HG03565 (cell line): ENCODE measurements at regions not wholly inside any gene's neighbourhood (a gene's known extent, or its start where the extent isn't known, plus 50 kb on each side); places are given as distances from the start of the nearest gene placed in this dataset.

Source experiments
- ATAC-seq: cut with Tn5 transposase; IDR thresholded peaks from one replicate; pipeline ENCODE4 v1.9.1; 2021; ENCODE audit warnings: mild to moderate bottlenecking, moderate library complexity; ENCODE audit not compliant: unreplicated experiment

- ATAC-seq = no peak
These were observed 212.4 kb upstream of the STK17B start for GRCh38 chr2:196383799-196384198.

DNA sequence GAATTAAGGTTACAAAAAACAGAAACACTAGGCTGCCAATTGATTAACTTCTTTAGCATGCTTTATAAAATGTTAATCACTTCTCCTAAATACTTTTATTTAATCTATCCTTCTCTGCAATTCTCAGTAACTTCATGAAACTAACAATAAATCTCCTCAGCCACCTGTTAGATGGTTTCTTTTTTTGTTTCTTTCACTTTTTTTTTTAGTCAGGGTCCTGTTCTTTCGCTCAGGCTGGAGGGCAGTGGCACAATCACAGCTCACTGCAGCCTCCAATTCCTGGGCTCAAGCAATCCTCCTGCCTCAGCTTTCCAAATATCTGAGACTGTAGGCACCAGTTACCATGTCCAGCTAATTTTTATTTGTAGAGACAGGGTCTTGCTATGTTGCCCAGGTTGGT is 213.4 kb upstream of the STK17B start:
- no peak for ATAC-seq

DNA sequence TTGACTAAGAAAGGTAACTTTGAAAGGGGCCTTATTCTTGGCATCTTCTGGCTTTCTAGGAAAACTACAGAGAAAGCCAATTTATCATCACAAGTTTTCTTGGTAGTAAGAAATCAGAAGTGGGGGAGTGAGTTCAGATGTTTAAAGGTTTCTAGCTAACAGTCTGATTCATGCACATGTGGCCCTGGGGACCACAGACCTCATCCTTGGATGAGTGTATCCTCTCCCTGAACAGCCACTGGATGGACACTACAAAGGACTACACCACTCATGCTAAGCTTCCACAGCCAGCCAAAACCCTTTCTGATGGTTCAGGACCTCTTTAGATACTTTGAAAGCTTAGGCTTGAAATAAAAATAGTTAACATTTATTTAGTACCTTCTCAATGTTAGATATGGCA is 218.3 kb upstream of the STK17B start:
- no peak for ATAC-seq

- no peak for ATAC-seq
These were observed 219.1 kb upstream of the STK17B start for GRCh38 chr2:196390243-196391148.

DNA sequence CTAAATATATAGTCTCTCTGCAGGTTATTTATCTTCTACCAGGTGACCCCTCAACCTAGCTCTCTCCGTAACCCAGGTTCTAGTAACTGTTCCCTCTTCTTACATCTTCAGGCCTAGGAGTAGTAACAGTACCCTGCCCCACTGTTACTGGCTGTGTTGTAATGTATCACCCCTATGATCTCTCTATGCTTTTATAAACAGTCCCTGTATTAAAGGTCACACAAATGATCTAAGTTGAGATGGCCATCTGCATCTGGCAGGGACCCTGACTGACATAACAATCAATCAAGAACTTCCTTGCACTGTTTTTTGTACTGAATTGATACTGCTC is 219.7 kb upstream of the STK17B start:
- ATAC-seq = no peak

GRCh38 chr2:196399096-196399495 is 227.7 kb upstream of the STK17B start:
- no peak for ATAC-seq

DNA sequence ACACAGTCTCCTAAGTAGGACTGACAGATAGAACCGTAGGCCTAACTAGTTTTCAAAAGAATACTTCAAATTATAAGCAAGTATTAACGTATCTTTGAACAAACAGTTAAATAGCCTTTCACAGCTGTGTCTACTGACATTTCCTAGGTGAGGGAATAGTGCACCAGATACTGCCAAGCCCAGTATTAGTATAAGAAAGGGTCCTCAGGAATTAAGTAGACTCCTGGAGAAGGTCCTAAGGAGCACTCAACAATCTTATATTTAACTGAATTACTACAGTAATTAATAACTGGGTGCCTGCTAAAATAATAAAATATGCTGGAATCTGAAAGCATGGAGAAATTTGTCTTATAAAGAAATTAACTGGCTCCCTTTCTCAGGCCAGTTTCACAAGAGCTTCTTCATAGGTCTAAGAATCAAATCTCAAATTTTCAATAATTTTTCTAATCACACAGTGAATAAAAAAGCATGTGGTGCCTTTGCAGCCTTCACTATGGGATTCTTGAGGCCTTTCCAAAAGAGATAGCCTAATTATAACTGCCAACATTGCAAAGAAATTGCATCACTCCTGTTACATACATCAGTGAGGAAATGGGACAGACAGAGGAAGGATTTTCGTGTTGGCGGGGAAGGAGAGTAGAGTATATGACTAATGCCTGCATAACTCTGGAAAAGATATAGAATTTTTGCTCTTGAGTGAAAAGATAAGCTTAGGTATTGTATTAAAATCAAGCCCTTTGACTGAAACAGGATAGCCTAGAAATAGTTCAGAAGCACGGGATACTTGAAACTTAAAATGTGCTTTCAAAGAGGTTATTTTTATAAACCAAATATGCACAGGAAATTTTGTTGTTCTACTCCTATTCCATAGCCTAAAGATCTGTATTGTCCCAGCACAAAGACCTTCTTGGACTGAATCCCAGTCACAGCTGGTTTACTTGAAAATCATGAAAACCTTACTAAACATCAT is 228.6 kb upstream of the STK17B start:
- ATAC-seq = no peak

DNA sequence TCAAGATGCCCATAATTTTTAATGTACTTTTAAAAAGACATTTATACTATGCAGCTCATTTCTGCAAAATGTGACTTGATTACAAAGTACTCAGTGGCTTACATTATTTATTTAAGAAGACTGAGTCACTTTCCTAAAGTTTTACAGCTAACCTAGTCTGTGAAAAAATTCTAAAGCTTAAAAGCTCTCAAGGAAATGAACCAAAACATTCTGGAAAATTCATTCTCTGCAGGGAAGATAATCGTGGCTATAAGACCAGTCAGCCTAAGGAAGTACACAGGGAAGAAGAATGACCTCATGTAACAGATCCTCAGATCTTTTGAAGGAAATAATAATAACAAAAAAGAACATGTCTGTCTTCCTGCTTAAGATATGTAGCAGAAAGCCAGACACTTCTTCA is 232.1 kb upstream of the STK17B start:
- ATAC-seq = no peak

GRCh38 chr2:196404276-196404675 is 232.9 kb upstream of the STK17B start:
- no peak for ATAC-seq

GRCh38 chr2:196407675-196408264 is 231.7 kb upstream of the CCDC150 start:
- no peak for ATAC-seq

GRCh38 chr2:196409376-196409775 is 230.1 kb upstream of the CCDC150 start:
- peak; percentile 36 for ATAC-seq

GRCh38 chr2:196410008-196410407 is 229.5 kb upstream of the CCDC150 start:
- ATAC-seq = no peak

DNA sequence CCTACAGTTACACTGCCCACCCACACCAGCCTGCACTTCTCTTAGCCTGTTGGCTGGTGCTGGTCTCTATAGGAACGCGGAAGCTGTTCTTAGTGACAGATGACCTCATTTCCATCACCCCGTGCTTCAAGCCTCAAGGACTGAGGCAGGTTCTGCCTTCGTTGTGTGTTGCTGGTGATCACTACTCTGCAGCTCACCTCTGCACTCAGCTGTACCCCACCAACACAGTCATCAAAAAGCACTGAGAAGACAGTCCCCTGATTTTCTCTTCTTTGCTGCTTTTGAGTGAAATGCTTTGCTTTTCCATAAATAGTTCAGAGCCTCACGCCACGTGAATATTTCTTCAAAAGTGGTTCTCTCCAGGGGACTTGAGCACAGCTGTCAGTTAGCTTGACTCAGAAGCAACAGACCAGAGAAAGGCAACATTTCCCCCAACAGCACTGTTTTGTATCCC is 225.7 kb upstream of the CCDC150 start:
- peak; percentile 81 for ATAC-seq

DNA sequence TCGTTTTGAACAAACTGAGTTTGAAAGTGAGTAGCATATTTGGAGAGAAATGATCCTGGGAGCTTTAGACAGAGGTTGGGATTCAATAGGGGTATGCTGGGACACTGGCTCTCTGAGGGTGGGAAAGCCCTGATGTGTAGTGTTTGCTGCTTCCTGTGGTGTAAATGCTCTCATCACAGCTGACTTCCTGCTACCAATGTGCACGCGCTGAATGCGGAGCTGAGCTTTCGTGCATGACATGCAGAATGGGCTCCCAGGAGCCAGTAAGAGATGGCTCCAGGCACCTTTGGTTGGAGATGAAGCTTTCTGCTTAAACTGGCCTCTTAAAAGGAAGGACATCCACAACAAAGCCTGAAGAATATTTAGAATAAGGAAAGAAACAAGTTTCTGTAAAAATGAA is 224.1 kb upstream of the CCDC150 start:
- peak; percentile 60 for ATAC-seq

- ATAC-seq = no peak
These were observed 219.4 kb upstream of the CCDC150 start for GRCh38 chr2:196420143-196420542.

GRCh38 chr2:196421880-196422279 is 217.6 kb upstream of the CCDC150 start:
- ATAC-seq = no peak

DNA sequence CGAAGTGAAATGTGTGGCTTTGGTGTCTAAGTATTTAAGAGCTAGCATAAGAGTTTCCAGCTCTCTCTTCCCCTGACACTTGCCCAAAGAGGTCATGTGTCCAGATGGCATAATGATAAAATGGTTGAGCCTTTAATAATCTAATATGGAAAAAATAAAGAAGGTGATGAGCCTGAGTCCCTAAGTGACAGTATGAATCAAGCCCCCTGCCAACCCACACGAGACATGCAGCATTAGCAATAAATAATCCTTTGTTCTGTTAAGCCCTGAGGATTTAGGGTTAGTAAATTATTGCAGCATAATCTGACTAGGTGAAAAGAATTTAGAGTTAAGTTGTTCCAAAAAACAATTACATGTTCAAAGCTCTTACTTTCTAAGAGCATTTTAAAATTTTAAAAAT is 217.2 kb upstream of the CCDC150 start:
- no peak for ATAC-seq

GRCh38 chr2:196426122-196426521 is 213.4 kb upstream of the CCDC150 start:
- ATAC-seq = no peak

DNA sequence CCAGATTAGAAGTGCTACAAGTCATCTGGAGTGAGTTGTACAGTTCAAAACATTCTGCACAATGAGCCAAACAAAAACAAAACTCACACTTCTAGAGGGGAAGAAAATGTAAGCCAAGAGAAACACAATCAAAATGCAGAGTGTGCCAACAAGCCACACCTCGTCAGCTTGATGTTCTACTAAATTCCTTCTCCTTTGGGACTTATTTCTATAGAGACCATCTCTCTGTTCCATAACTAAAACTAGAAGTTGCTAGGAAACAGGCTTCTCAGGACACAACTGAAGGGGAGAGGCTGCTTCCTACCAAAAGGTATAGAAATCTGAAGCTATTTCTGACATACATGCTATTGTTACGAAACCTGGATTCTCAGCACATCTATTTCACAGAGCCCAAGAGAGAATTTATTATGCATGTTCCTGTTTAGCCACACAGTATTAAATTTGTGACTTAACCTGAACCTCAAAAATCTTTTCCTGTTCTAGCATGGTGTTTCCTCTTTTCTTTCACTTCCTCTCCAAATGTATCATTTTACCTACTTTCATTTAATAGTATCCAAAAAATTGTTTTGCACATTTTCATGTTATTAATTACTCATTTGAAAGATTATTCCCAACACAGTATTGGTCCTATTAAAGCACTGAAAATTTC is 211.4 kb upstream of the CCDC150 start:
- ATAC-seq = no peak

DNA sequence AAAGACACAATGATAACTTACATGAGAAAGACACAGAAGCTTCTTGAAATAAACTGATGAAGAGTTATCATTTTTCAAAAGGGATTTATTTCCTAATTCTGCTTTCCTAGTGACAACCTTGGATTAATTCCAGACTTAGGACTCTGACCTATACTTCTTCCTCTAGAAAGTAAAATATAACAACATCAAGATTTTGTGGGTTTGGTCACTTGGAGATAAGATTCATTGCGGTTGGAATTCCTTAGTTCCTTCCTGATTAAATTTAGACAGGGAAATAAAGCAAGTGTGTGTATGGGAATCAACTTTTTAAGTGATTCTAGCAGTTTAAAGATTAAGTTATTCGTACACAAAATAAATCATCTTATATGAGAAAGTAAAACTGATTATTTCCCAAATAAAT is 208.4 kb upstream of the CCDC150 start:
- no peak for ATAC-seq

- ATAC-seq = no peak
These were observed 207.6 kb upstream of the CCDC150 start for GRCh38 chr2:196431957-196432356.
